Endothelial cell of umbilical vein (primary cell): ENCODE measurements at regions not wholly inside any gene's neighbourhood (a gene's known extent, or its start where the extent isn't known, plus 50 kb on each side); places are given as distances from the start of the nearest gene placed in this dataset.

Experiments used
- BruUV-seq: library from RNA; stranded (reverse); fragments of 400-500 nt; replicated peaks from 2 replicates; lab custom pipeline; 2021; lab: Mats Ljungman, UMichigan
- CTCF ChIA-PET: fragments of 300-600, 350-600 bp; sonication (Branson Sonifier 250); formaldehyde crosslinking; loops from one replicate; lab custom pipeline; 2021; ENCODE audit warnings: antibody characterized with exemption, inconsistent platforms; lab: Charles Lee
- POLR2A ChIA-PET: fragments of 300-600, 350-600 bp; sonication (Branson Sonifier 250); formaldehyde crosslinking; loops from one replicate; lab custom pipeline; 2021; ENCODE audit warnings: antibody characterized with exemption, inconsistent platforms; lab: Charles Lee
- DNase-seq: peaks from one replicate; pipeline ENCODE4 v3.0.0-alpha.2; 2011; ENCODE audit warnings: low read depth, low spot score
- FAIRE-seq: peaks from 2 replicates; lab custom pipeline; 2011; peaks lifted over from hg19 to GRCh38; lab: Jason Lieb, UNC
- H2AFZ ChIP-seq: 2 replicates; pipeline ENCODE4 v1.6.0; 2012; ENCODE audit warnings: low read depth, low read length, control low read depth, inconsistent platforms
- H3K27ac ChIP-seq: 2 replicates; pipeline ENCODE4 v1.5.1; 2011; ENCODE audit warnings: low read depth, mild to moderate bottlenecking, control low read depth, low read length, moderate library complexity; ENCODE audit not compliant: insufficient read depth
- H3K27me3 ChIP-seq, 2 experiments: 2 replicates each; pipeline versions ENCODE4 v1.6.0 to v1.6.1; 2011; ENCODE audit warnings: low read length in 2 of 2, mixed read lengths in 1 of 2; ENCODE audit not compliant: control insufficient read depth in 2 of 2, insufficient read depth in 2 of 2
- H3K36me3 ChIP-seq, 2 experiments: 2 replicates in 1 of 2; 3 replicates in 1 of 2; pipeline ENCODE4 v1.5.1; 2011; ENCODE audit warnings: low read length in 2 of 2, mild to moderate bottlenecking in 1 of 2, moderate library complexity in 1 of 2; ENCODE audit not compliant: control insufficient read depth in 2 of 2, insufficient read depth in 2 of 2; ENCODE audit errors: extremely low read depth in 1 of 2
- H3K4me1 ChIP-seq: 3 replicates; pipeline ENCODE4 v1.5.1; 2011; ENCODE audit warnings: mild to moderate bottlenecking, low read length; ENCODE audit not compliant: control insufficient read depth, insufficient read depth; ENCODE audit errors: extremely low read depth
- H3K4me2 ChIP-seq: 2 replicates; pipeline ENCODE4 v1.6.1; 2011; ENCODE audit warnings: low read length, control low read depth, mixed read lengths; ENCODE audit not compliant: insufficient read depth
- H3K4me3 ChIP-seq, 3 experiments: fragments of 200-600 bp in 1 of 3; sonication (generic), shearing (Covaris generic) in 1 of 3; replicated peaks in 1 of 3; 2 replicates each; pipeline ENCODE4 v1.5.1; 2011 to 2016; ENCODE audit warnings: control low read depth in 3 of 3, low read length in 3 of 3, mild to moderate bottlenecking in 2 of 3, inconsistent platforms in 1 of 3, low read depth in 1 of 3, moderate library complexity in 1 of 3; ENCODE audit not compliant: insufficient read depth in 1 of 3
- H3K79me2 ChIP-seq: 2 replicates; pipeline ENCODE4 v1.6.0; 2012; ENCODE audit warnings: low read length, inconsistent platforms; ENCODE audit not compliant: control insufficient read depth, insufficient read depth
- H3K9ac ChIP-seq: replicated peaks from 2 replicates; pipeline ENCODE3; 2011; ENCODE audit warnings: low read length, control low read depth; ENCODE audit not compliant: insufficient read depth; ENCODE audit errors: extremely low read depth
- H3K9me1 ChIP-seq: replicated peaks from 3 replicates; pipeline ENCODE4 v1.6.0; 2011; ENCODE audit warnings: mild to moderate bottlenecking, low read length; ENCODE audit not compliant: control insufficient read depth, insufficient read depth; ENCODE audit errors: extremely low read depth
- H3K9me3 ChIP-seq: replicated peaks from 2 replicates; pipeline ENCODE4 v1.5.1; 2012; ENCODE audit warnings: low read length, inconsistent platforms; ENCODE audit not compliant: control insufficient read depth, insufficient read depth
- H4K20me1 ChIP-seq: replicated peaks from 2 replicates; pipeline ENCODE3; 2011; ENCODE audit warnings: mild to moderate bottlenecking, low read length; ENCODE audit not compliant: control insufficient read depth, insufficient read depth; ENCODE audit errors: extremely low read depth
- EZH2 ChIP-seq: IDR thresholded peaks from 2 replicates; pipeline ENCODE4 v1.6.1; 2012; ENCODE audit warnings: borderline replicate concordance, low read depth, mild to moderate bottlenecking, moderate library complexity, low read length, inconsistent platforms; ENCODE audit not compliant: severe bottlenecking
- FOS ChIP-seq: IDR thresholded peaks from 2 replicates; pipeline ENCODE4 v1.6.1; 2011; ENCODE audit warnings: mild to moderate bottlenecking, low read length, moderate library complexity, borderline replicate concordance; ENCODE audit not compliant: insufficient read depth
- GATA2 ChIP-seq: IDR thresholded peaks from 2 replicates; pipeline ENCODE4 v1.7.0; 2011; ENCODE audit warnings: low read depth, mild to moderate bottlenecking, moderate library complexity, mixed read lengths, low read length; ENCODE audit not compliant: insufficient read length, insufficient read depth
- JUN ChIP-seq: IDR thresholded peaks from 2 replicates; pipeline ENCODE4 v1.6.1; 2011; ENCODE audit warnings: borderline replicate concordance, low read depth; ENCODE audit not compliant: insufficient read length, insufficient read depth
- MAX ChIP-seq: IDR thresholded peaks from 2 replicates; pipeline ENCODE4 v1.6.1; 2011; ENCODE audit not compliant: insufficient read depth, insufficient read length
- MYC ChIP-seq: IDR thresholded peaks from one replicate; pipeline ENCODE4 v1.6.1; 2011; ENCODE audit warnings: mild to moderate bottlenecking, low read depth, low read length
- POLR2A ChIP-seq: IDR thresholded peaks from 2 replicates; pipeline ENCODE4 v1.6.1; 2012; ENCODE audit warnings: low read depth, mild to moderate bottlenecking, control low read depth, low read length
- POLR2AphosphoS5 ChIP-seq: IDR thresholded peaks from 2 replicates; pipeline ENCODE4 v1.6.1; 2012; ENCODE audit warnings: low read depth, mild to moderate bottlenecking, control low read depth, low read length, moderate library complexity; ENCODE audit not compliant: insufficient read depth
- dilution Hi-C: fragments of 300-500 bp; cut with MboI; formaldehyde crosslinking; loops from one replicate; pipeline ENCODE4 v1.15.0; 2019; ENCODE audit warnings: low sequenced_read_pairs; ENCODE audit not compliant: extremely low pct_ligation_motif_present
- intact Hi-C: fragments of 100-400 bp; cut with micrococcal nuclease; formaldehyde crosslinking; loops from one replicate; pipeline ENCODE4 v1.10.0; 2022
- TF ChIP-seq, protein P1 (sequence below), 2 donors: IDR thresholded peaks; 1 replicate in 1 of 2; 2 replicates in 1 of 2; pipeline ENCODE4 v1.5.1; 2011; ENCODE audit warnings: low read length in 2 of 2, mild to moderate bottlenecking in 2 of 2, moderate library complexity in 2 of 2, control low read depth in 1 of 2, inconsistent platforms in 1 of 2, low read depth in 1 of 2; ENCODE audit not compliant: insufficient read depth in 1 of 2; ENCODE audit errors: extremely low read depth in 1 of 2

- dilution Hi-C loops, result no loop called here
- Histone ChIP-seq H4K20me1 (no peaks in the 10 kb centered on the region), H3K27ac (no peak overlapping the region), H3K4me2 (no peak overlapping the region), H2AFZ (no peak overlapping the region), H3K4me3 (no peak overlapping the region), H3K36me3 (no peaks in the 10 kb centered on the region), H3K4me1 (peaks cover 3% of the 10 kb centered on the region), H3K9ac (no peak overlapping the region), H3K9me3 (no peaks in the 10 kb centered on the region), H3K27me3 (no peaks in the 10 kb centered on the region), H3K9me1 (no peaks in the 10 kb centered on the region), H3K79me2 (no peaks in the 10 kb centered on the region)
- TF ChIP-seq MYC, result no peak
- no peak for TF ChIP-seq MAX
- TF ChIP-seq GATA2, result no peak
- no peak for TF ChIP-seq EZH2
- TF ChIP-seq, protein P1, sequence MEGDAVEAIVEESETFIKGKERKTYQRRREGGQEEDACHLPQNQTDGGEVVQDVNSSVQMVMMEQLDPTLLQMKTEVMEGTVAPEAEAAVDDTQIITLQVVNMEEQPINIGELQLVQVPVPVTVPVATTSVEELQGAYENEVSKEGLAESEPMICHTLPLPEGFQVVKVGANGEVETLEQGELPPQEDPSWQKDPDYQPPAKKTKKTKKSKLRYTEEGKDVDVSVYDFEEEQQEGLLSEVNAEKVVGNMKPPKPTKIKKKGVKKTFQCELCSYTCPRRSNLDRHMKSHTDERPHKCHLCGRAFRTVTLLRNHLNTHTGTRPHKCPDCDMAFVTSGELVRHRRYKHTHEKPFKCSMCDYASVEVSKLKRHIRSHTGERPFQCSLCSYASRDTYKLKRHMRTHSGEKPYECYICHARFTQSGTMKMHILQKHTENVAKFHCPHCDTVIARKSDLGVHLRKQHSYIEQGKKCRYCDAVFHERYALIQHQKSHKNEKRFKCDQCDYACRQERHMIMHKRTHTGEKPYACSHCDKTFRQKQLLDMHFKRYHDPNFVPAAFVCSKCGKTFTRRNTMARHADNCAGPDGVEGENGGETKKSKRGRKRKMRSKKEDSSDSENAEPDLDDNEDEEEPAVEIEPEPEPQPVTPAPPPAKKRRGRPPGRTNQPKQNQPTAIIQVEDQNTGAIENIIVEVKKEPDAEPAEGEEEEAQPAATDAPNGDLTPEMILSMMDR (IDR thresholded peaks at IDR 0.05; ENCODE audit: extremely low read depth in 1 of 2, insufficient read depth in 1 of 2, low read depth in 1 of 2, low read length in 2 of 2), result no peak
- no peak for TF ChIP-seq FOS
- TF ChIP-seq JUN, result no peak
- no peak for TF ChIP-seq POLR2A
- TF ChIP-seq POLR2AphosphoS5, result no peak
- no peak for FAIRE-seq
- no peak for DNase-seq
- CTCF ChIA-PET, result interaction anchor here (1.1 to 1.3 kb wide), 3 partner anchors 10 to 99 kb away, joined by 3 to 4 read pairs (median 3); no protein-coding TSS in a partner anchor
- no TSS peak for BruUV-seq
- POLR2A ChIA-PET, result no interaction called here
- intact Hi-C loops, result no loop called here
Measured at GRCh38 chr1:98369463-98369862, 292.1 kb upstream of the SNX7 start.
